ENCODE measurements at regions not wholly inside any gene's neighbourhood (a gene's known extent, or its start where the extent isn't known, plus 50 kb on each side); places are given as distances from the start of the nearest gene placed in this dataset.

DNA sequence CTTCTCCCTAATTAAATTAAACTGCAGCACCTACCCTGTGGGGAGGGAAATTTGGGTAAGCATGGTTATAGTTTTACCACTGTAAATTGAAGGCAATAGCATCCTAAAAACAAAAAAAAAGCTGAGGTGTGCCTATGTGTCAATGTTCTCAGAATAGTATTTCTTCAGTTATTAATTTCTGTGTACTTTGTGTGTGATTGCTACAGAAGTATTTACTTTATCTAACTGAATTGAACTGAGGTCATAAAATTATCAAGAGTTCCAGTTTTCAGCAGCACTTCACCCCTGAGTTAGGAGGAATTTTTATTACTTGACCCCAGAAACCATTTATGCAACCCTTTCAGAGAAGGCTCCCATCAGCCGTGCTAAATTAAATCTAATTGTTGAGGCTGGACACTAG is 333.6 kb upstream of the ALCAM start:
- no peak for TF ChIP-seq CTCF (IDR thresholded peaks at IDR 0.05)
- TF ChIP-seq POLR2A (IDR thresholded peaks at IDR 0.05) = no peak
